ENCODE measurements at regions not wholly inside any gene's neighbourhood (a gene's known extent, or its start where the extent isn't known, plus 50 kb on each side); places are given as distances from the start of the nearest gene placed in this dataset.

DNA sequence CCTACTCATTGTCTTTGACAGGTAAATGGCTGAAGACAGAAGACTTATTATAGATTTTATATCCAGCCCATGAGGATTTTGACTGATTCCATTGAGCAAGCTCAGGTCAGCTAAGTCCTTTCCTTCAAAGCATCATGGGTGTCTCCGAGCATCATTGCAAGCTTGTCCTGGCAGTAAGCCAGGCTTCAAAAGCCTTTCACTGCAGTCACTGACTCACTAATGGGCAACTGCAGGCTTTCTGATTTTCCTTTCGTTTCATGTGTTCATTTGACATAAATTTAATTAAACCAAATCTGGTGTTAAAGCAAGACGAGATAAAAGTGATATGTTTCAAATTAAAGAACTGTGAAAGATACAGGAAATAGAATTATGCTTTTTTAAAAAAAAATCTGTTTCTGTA lies 426.2 kb downstream of the ANXA1 start:
- no peak for TF ChIP-seq CTCF (IDR thresholded peaks at IDR 0.05)
- no peak for TF ChIP-seq POLR2A (IDR thresholded peaks at IDR 0.05)

Measured in stomach (tissue), 4 donors.